IMR-90 (cell line): ENCODE measurements at regions not wholly inside any gene's neighbourhood (a gene's known extent, or its start where the extent isn't known, plus 50 kb on each side); places are given as distances from the start of the nearest gene placed in this dataset.
A peak's percentile ranks its signal among the peaks of the same experiment; 100 is the strongest.

ENCODE experiments used
- ATAC-seq: fragments of 200-7000 bp; cut with Tn5 transposase; 2 replicates; pipeline ENCODE4 v1.9.1; 2020; ENCODE audit warnings: low read depth, mild to moderate bottlenecking, moderate library complexity
- BruUV-seq: library from RNA; stranded (reverse); fragments of 400-500 nt; replicated peaks from 2 replicates; lab custom pipeline; 2021; lab: Mats Ljungman, UMichigan
- CTCF ChIA-PET: fragments of 300-600 bp; formaldehyde crosslinking; extraction: SDS; loops from one replicate; lab custom pipeline; 2021; ENCODE audit warnings: antibody characterized with exemption; lab: Yijun Ruan, JAX
- POLR2A ChIA-PET: fragments of 300-600 bp; sonication (Branson Sonifier 250); formaldehyde crosslinking; loops from one replicate; lab custom pipeline; 2022; ENCODE audit warnings: antibody characterized with exemption; ENCODE audit not compliant: unreplicated experiment; lab: Charles Lee
- DNase-seq: peaks from one replicate; pipeline ENCODE4 v3.0.0; 2013
- H2AFZ ChIP-seq: replicated peaks from 2 replicates; pipeline ENCODE3; 2013; ENCODE audit warnings: low read length, mild to moderate bottlenecking; ENCODE audit not compliant: poor library complexity
- H2AK5ac ChIP-seq: 2 replicates; pipeline ENCODE4 v1.6.1; 2013; ENCODE audit warnings: low read depth, low read length, inconsistent platforms
- H2AK9ac ChIP-seq: replicated peaks from 2 replicates; pipeline ENCODE3; 2013; ENCODE audit warnings: mild to moderate bottlenecking, low read depth, low read length, moderate library complexity; ENCODE audit not compliant: poor library complexity
- H2BK120ac ChIP-seq: 2 replicates; pipeline ENCODE4 v1.6.1; 2013; ENCODE audit warnings: low read depth, low read length, inconsistent platforms
- H2BK15ac ChIP-seq: 3 replicates; pipeline ENCODE4 v1.6.1; 2013; ENCODE audit warnings: low read depth, low read length, inconsistent platforms
- H2BK20ac ChIP-seq: 2 replicates; pipeline ENCODE4 v1.6.1; 2013; ENCODE audit warnings: low read depth, mild to moderate bottlenecking, inconsistent platforms, low read length, moderate library complexity
- H2BK5ac ChIP-seq: 2 replicates; pipeline ENCODE4 v1.6.1; 2013; ENCODE audit warnings: mild to moderate bottlenecking, low read depth, low read length, inconsistent platforms; ENCODE audit not compliant: poor library complexity, severe bottlenecking
- H3K14ac ChIP-seq: replicated peaks from 2 replicates; pipeline ENCODE4 v1.6.1; 2013; ENCODE audit warnings: low read depth, low read length, inconsistent platforms
- H3K18ac ChIP-seq: 2 replicates; pipeline ENCODE4 v1.6.1; 2013; ENCODE audit warnings: low read depth, low read length, control low read depth
- H3K23ac ChIP-seq: 2 replicates; pipeline ENCODE4 v1.6.1; 2013; ENCODE audit warnings: low read depth, low read length, inconsistent platforms
- H3K27ac ChIP-seq: 2 replicates; pipeline ENCODE4 v1.5.1; 2013; ENCODE audit warnings: mild to moderate bottlenecking, control low read depth, low read length; ENCODE audit not compliant: insufficient read depth
- H3K27me3 ChIP-seq: 2 replicates; pipeline ENCODE4 v1.6.1; 2013; ENCODE audit warnings: low read length; ENCODE audit not compliant: control insufficient read depth, insufficient read depth
- H3K36me3 ChIP-seq: 2 replicates; pipeline ENCODE4 v1.6.1; 2013; ENCODE audit warnings: low read length, mixed read lengths; ENCODE audit not compliant: control insufficient read depth, insufficient read depth
- H3K4ac ChIP-seq: 2 replicates; pipeline ENCODE4 v1.6.1; 2013; ENCODE audit warnings: low read depth, low read length, inconsistent platforms
- H3K4me1 ChIP-seq: 2 replicates; pipeline ENCODE4 v1.6.1; 2013; ENCODE audit warnings: low read length, mixed read lengths; ENCODE audit not compliant: control insufficient read depth, insufficient read depth
- H3K4me2 ChIP-seq: 2 replicates; pipeline ENCODE4 v1.6.1; 2013; ENCODE audit warnings: low read depth, mild to moderate bottlenecking, control low read depth, low read length, moderate library complexity
- H3K4me3 ChIP-seq: 2 replicates; pipeline ENCODE4 v1.5.1; 2013; ENCODE audit warnings: low read depth, mild to moderate bottlenecking, control low read depth, low read length, moderate library complexity; ENCODE audit not compliant: insufficient read depth
- H3K56ac ChIP-seq: 2 replicates; pipeline ENCODE4 v1.6.1; 2013; ENCODE audit warnings: low read length, inconsistent platforms; ENCODE audit not compliant: insufficient read depth; ENCODE audit errors: extremely low read depth
- H3K79me1 ChIP-seq, 2 experiments: 2 replicates each; pipeline ENCODE4 v1.6.1; 2013; ENCODE audit warnings: low read length in 2 of 2, inconsistent platforms in 1 of 2, low read depth in 1 of 2
- H3K9ac ChIP-seq: 2 replicates; pipeline ENCODE4 v1.6.1; 2013; ENCODE audit warnings: low read depth, low read length, control low read depth
- H3K9me1 ChIP-seq: 2 replicates; pipeline ENCODE4 v1.6.1; 2013; ENCODE audit warnings: low read length, inconsistent platforms; ENCODE audit not compliant: insufficient read depth
- H3K9me3 ChIP-seq: 2 replicates; pipeline ENCODE4 v1.6.1; 2013; ENCODE audit warnings: low read length; ENCODE audit not compliant: control insufficient read depth, insufficient read depth
- H4K20me1 ChIP-seq: 2 replicates; pipeline ENCODE4 v1.6.1; 2013; ENCODE audit warnings: low read length, inconsistent platforms; ENCODE audit not compliant: insufficient read depth
- H4K5ac ChIP-seq: 2 replicates; pipeline ENCODE4 v1.6.1; 2013; ENCODE audit warnings: mild to moderate bottlenecking, low read depth, low read length, control low read depth
- H4K8ac ChIP-seq, 2 experiments: 2 replicates each; pipeline ENCODE4 v1.6.1; 2013; ENCODE audit warnings: low read depth in 2 of 2, low read length in 2 of 2, control low read depth in 1 of 2, inconsistent platforms in 1 of 2
- H4K91ac ChIP-seq: 2 replicates; pipeline ENCODE4 v1.6.1; 2013; ENCODE audit warnings: low read depth, low read length, inconsistent platforms; ENCODE audit not compliant: insufficient read depth
- MAFK ChIP-seq: IDR thresholded peaks from 2 replicates; pipeline ENCODE4 v1.6.1; 2012; ENCODE audit warnings: low read depth, low read length, improper control_type of control experiment
- MXI1 ChIP-seq: IDR thresholded peaks from 2 replicates; pipeline ENCODE4 v1.6.1; 2012; ENCODE audit warnings: low read depth, mild to moderate bottlenecking, low read length, moderate library complexity, borderline replicate concordance
- WGBS, 2 experiments: methylation state at CpG; one replicate each; pipeline versions ENCODE4 v1.1.5 to v1.1.7; 2013; ENCODE audit warnings: missing lambda C conversion rate in 2 of 2; ENCODE audit not compliant: insufficient read length in 1 of 2; ENCODE audit errors: extremely low coverage in 2 of 2; 5-methylcytosine and 5-hydroxymethylcytosine counted together
- dilution Hi-C: fragments of 300-500 bp; cut with HindIII; formaldehyde crosslinking; loops from one replicate; pipeline ENCODE4 v1.14.3; 2018; ENCODE audit warnings: low sequenced_read_pairs; ENCODE audit not compliant: unreplicated experiment
- in situ Hi-C: fragments of 300-500 bp; cut with MboI; formaldehyde crosslinking; loops from 3 replicates; pipeline ENCODE4 v1.14.3; 2019; ENCODE audit warnings: low sequenced_read_pairs, inconsistent platforms, mixed read lengths
- intact Hi-C: fragments of 100-400 bp; cut with micrococcal nuclease; formaldehyde crosslinking; loops from 2 replicates; pipeline ENCODE4 v1.10.0; 2022

DNA sequence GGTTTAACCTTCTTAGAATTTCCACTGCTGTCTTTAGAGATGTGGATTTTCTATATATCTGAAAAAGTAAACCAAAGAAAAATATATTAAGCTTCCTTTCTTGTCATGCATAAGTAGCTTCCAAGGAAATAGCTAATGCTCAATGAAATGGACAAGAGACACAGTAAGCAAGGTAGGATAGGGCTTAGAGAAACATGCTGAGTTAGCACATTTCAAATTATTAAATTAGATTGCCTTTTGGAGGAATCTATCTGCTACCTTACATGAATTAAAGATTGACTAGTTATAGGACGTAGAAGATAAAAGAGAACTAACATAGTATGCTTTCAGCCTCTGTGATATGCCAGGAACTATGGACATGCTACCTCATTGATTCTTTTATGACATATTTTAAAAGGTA, 824.6 kb downstream of the TUSC7 start:
- H2AK5ac ChIP-seq: no peak overlapping the region
- no peak overlapping the region for H4K8ac ChIP-seq
- no peaks in the 10 kb centered on the region for H3K9me3 ChIP-seq
- no peak overlapping the region for H2BK120ac ChIP-seq
- no peaks in the 10 kb centered on the region; a peak in 1 of 4 replicates for H3K79me1 ChIP-seq
- H3K4me3 ChIP-seq: no peak overlapping the region
- no peak overlapping the region for H2AFZ ChIP-seq
- H4K5ac ChIP-seq: no peak overlapping the region
- no peaks in the 10 kb centered on the region for H3K27me3 ChIP-seq
- POLR2A ChIA-PET: no interaction called here
- WGBS, 2 experiments: no CpG with 5 or more reads among the region's 1 CpG
- peaks cover 8% of the 10 kb centered on the region for H3K4me1 ChIP-seq
- no peak overlapping the region for H2BK20ac ChIP-seq
- no peak overlapping the region for H2AK9ac ChIP-seq
- H3K23ac ChIP-seq: no peak overlapping the region
- H2BK15ac ChIP-seq: no peak overlapping the region
- H3K4me2 ChIP-seq: no peak overlapping the region
- no peak overlapping the region for H3K9ac ChIP-seq
- H2BK5ac ChIP-seq: no peak overlapping the region
- in situ Hi-C loops: loop anchor here (25.0 kb wide), 1 partner anchor 497 kb away; no protein-coding TSS in a partner anchor
- H3K9me1 ChIP-seq: no peaks in the 10 kb centered on the region; the same call in 1 of the 2 replicates
- no peak for TF ChIP-seq MXI1
- peak; percentile 98 for TF ChIP-seq MAFK
- CTCF ChIA-PET: no interaction called here
- no TSS peak for BruUV-seq
- no peak overlapping the region for H3K14ac ChIP-seq
- dilution Hi-C loops: no loop called here
- no peak overlapping the region for H4K91ac ChIP-seq
- intact Hi-C loops: no loop called here
- no peaks in the 10 kb centered on the region for H3K36me3 ChIP-seq
- H3K27ac ChIP-seq: no peak overlapping the region
- no peak for DNase-seq
- H3K4ac ChIP-seq: no peak overlapping the region
- H3K18ac ChIP-seq: no peak overlapping the region
- no peak overlapping the region for H3K56ac ChIP-seq
- no peaks in the 10 kb centered on the region for H4K20me1 ChIP-seq
- ATAC-seq: no peak
